ENCODE measurements at regions not wholly inside any gene's neighbourhood (a gene's known extent, or its start where the extent isn't known, plus 50 kb on each side); places are given as distances from the start of the nearest gene placed in this dataset.
A peak's percentile ranks its signal among the peaks of the same experiment; 100 is the strongest.

- no peak overlapping the region for H3K4me3 Mint-ChIP-seq
- intact Hi-C loops (cut with micrococcal nuclease): no loop called here
- no peaks in the 10 kb centered on the region for H3K9me3 ChIP-seq (ENCODE audit: control insufficient read depth in 2 of 3, low read length in 3 of 3)
- H3K4me3 ChIP-seq (ENCODE audit: low read length): no peak overlapping the region
- no peaks in the 10 kb centered on the region for H3K4me1 Mint-ChIP-seq
- H3K9me3 Mint-ChIP-seq: no peaks in the 10 kb centered on the region
- ATAC-seq: no peak
- no peak for DNase-seq
- CTCF ChIA-PET: no interaction called here
- no peaks in the 10 kb centered on the region for H3K4me1 ChIP-seq (ENCODE audit: control insufficient read depth in 2 of 2, insufficient read depth in 2 of 2, low read length in 2 of 2)
- H3K36me3 ChIP-seq (ENCODE audit: control insufficient read depth in 2 of 3, insufficient read depth in 3 of 3, low read length in 3 of 3): no peaks in the 10 kb centered on the region
- H3K36me3 Mint-ChIP-seq: no peaks in the 10 kb centered on the region
- peaks cover 0 to 3% of the 10 kb centered on the region in 2 donors for H3K27me3 ChIP-seq (ENCODE audit: control insufficient read depth in 2 of 2, insufficient read depth in 2 of 2, low read length in 2 of 2)
- H3K27ac Mint-ChIP-seq: no peak overlapping the region
- peaks cover 0 to 8% (median 2%) of the 10 kb centered on the region in 5 donors for H3K27me3 Mint-ChIP-seq
- no peak overlapping the region for H3K27ac ChIP-seq (ENCODE audit: low read depth, low read length)
- POLR2A ChIA-PET: no interaction called here
Measured at GRCh38 chr10:129259128-129259815, 207.8 kb upstream of the MGMT start.

GRCh38 chr10:129272176-129272575 lies 194.9 kb upstream of the MGMT start:
- peaks cover 0 to 17% (median 8%) of the 10 kb centered on the region in 5 donors for H3K27me3 Mint-ChIP-seq
- intact Hi-C loops (cut with micrococcal nuclease): no loop called here
- no peaks in the 10 kb centered on the region for H3K4me1 ChIP-seq (ENCODE audit: control insufficient read depth in 2 of 2, insufficient read depth in 2 of 2, low read length in 2 of 2)
- H3K4me3 ChIP-seq (ENCODE audit: low read length): no peak overlapping the region
- no peaks in the 10 kb centered on the region for H3K9me3 ChIP-seq (ENCODE audit: control insufficient read depth in 2 of 3, low read length in 3 of 3)
- no peaks in the 10 kb centered on the region for H3K36me3 ChIP-seq (ENCODE audit: control insufficient read depth in 2 of 3, insufficient read depth in 3 of 3, low read length in 3 of 3)
- peaks cover 0 to 8% (median 2%) of the 10 kb centered on the region in 7 donors for H3K4me1 Mint-ChIP-seq
- ATAC-seq: no peak
- peaks cover 0 to 4% (median 0%) of the 10 kb centered on the region in 5 donors for H3K36me3 Mint-ChIP-seq
- H3K4me3 Mint-ChIP-seq: no peak overlapping the region
- ChIA-PET POLR2A (no interaction called here), CTCF (no interaction called here)
- H3K9me3 Mint-ChIP-seq: peaks cover 0 to 3% (median 0%) of the 10 kb centered on the region in 11 donors
- no peak overlapping the region for H3K27ac Mint-ChIP-seq
- no peak for DNase-seq
- no peaks in the 10 kb centered on the region for H3K27me3 ChIP-seq (ENCODE audit: control insufficient read depth in 2 of 2, insufficient read depth in 2 of 2, low read length in 2 of 2)
- no peak overlapping the region for H3K27ac ChIP-seq (ENCODE audit: low read depth, low read length)

- no peak overlapping the region for H3K4me3 ChIP-seq (ENCODE audit: low read length)
- CTCF ChIA-PET: no interaction called here
- Mint-ChIP-seq H3K4me1 (peaks cover 0 to 8% (median 2%) of the 10 kb centered on the region in 7 donors), H3K36me3 (peaks cover 0 to 7% (median 0%) of the 10 kb centered on the region in 5 donors), H3K27me3 (peaks cover 0 to 23% (median 15%) of the 10 kb centered on the region in 5 donors), H3K9me3 (peaks cover 0 to 3% (median 0%) of the 10 kb centered on the region in 11 donors), H3K4me3 (no peak overlapping the region), H3K27ac (no peak overlapping the region)
- DNase-seq (no peak), ATAC-seq (no peak)
- POLR2A ChIA-PET: no interaction called here
- intact Hi-C loops (cut with micrococcal nuclease): no loop called here
- no peak overlapping the region for H3K27ac ChIP-seq (ENCODE audit: low read depth, low read length)
- no peaks in the 10 kb centered on the region for H3K27me3 ChIP-seq (ENCODE audit: control insufficient read depth in 2 of 2, insufficient read depth in 2 of 2, low read length in 2 of 2)
- no peaks in the 10 kb centered on the region for H3K4me1 ChIP-seq (ENCODE audit: control insufficient read depth in 2 of 2, insufficient read depth in 2 of 2, low read length in 2 of 2)
- H3K36me3 ChIP-seq (ENCODE audit: control insufficient read depth in 2 of 3, insufficient read depth in 3 of 3, low read length in 3 of 3): no peaks in the 10 kb centered on the region
- H3K9me3 ChIP-seq (ENCODE audit: control insufficient read depth in 2 of 3, low read length in 3 of 3): no peaks in the 10 kb centered on the region
Measured at GRCh38 chr10:129272866-129273650, 194.0 kb upstream of the MGMT start.

- Histone ChIP-seq H3K36me3 (ENCODE audit: control insufficient read depth in 2 of 3, insufficient read depth in 3 of 3, low read length in 3 of 3) (no peaks in the 10 kb centered on the region), H3K4me1 (ENCODE audit: control insufficient read depth in 2 of 2, insufficient read depth in 2 of 2, low read length in 2 of 2) (no peaks in the 10 kb centered on the region), H3K27ac (ENCODE audit: low read depth, low read length) (no peak overlapping the region), H3K27me3 (ENCODE audit: control insufficient read depth in 2 of 2, insufficient read depth in 2 of 2, low read length in 2 of 2) (no peaks in the 10 kb centered on the region), H3K4me3 (ENCODE audit: low read length) (no peak overlapping the region), H3K9me3 (ENCODE audit: control insufficient read depth in 2 of 3, low read length in 3 of 3) (no peaks in the 10 kb centered on the region)
- ATAC-seq (no peak), DNase-seq (no peak)
- peaks cover 0 to 7% (median 0%) of the 10 kb centered on the region in 5 donors for H3K36me3 Mint-ChIP-seq
- H3K9me3 Mint-ChIP-seq: peaks cover 0 to 3% (median 0%) of the 10 kb centered on the region in 11 donors
- intact Hi-C loops (cut with micrococcal nuclease): no loop called here
- H3K27me3 Mint-ChIP-seq: peaks cover 0 to 27% (median 15%) of the 10 kb centered on the region in 5 donors
- ChIA-PET POLR2A (no interaction called here), CTCF (no interaction called here)
- H3K4me3 Mint-ChIP-seq: no peak overlapping the region
- H3K4me1 Mint-ChIP-seq: peaks cover 0 to 8% (median 2%) of the 10 kb centered on the region in 7 donors
- no peak overlapping the region for H3K27ac Mint-ChIP-seq
Measured at GRCh38 chr10:129273860-129274259, 193.2 kb upstream of the MGMT start.

GRCh38 chr10:129274748-129275474 lies 192.1 kb upstream of the MGMT start:
- no peak overlapping the region for H3K27ac ChIP-seq (ENCODE audit: low read depth, low read length)
- ChIA-PET POLR2A (no interaction called here), CTCF (no interaction called here)
- H3K27me3 ChIP-seq (ENCODE audit: control insufficient read depth in 2 of 2, insufficient read depth in 2 of 2, low read length in 2 of 2): no peaks in the 10 kb centered on the region
- peaks cover 0 to 3% (median 0%) of the 10 kb centered on the region in 11 donors for H3K9me3 Mint-ChIP-seq
- no peak overlapping the region for H3K4me3 ChIP-seq (ENCODE audit: low read length)
- ATAC-seq: no peak
- peaks cover 0 to 8% (median 2%) of the 10 kb centered on the region in 7 donors for H3K4me1 Mint-ChIP-seq
- H3K4me3 Mint-ChIP-seq: no peak overlapping the region
- H3K4me1 ChIP-seq (ENCODE audit: control insufficient read depth in 2 of 2, insufficient read depth in 2 of 2, low read length in 2 of 2): no peaks in the 10 kb centered on the region
- H3K36me3 Mint-ChIP-seq: peaks cover 0 to 7% (median 0%) of the 10 kb centered on the region in 5 donors
- no peak for DNase-seq
- no peaks in the 10 kb centered on the region for H3K9me3 ChIP-seq (ENCODE audit: control insufficient read depth in 2 of 3, low read length in 3 of 3)
- H3K27me3 Mint-ChIP-seq: peaks cover 0 to 27% (median 15%) of the 10 kb centered on the region in 5 donors
- intact Hi-C loops (cut with micrococcal nuclease): no loop called here
- no peaks in the 10 kb centered on the region for H3K36me3 ChIP-seq (ENCODE audit: control insufficient read depth in 2 of 3, insufficient read depth in 3 of 3, low read length in 3 of 3)
- H3K27ac Mint-ChIP-seq: peak overlapping the region in 1 of 9 donors; percentile 80

GRCh38 chr10:129275886-129276285 lies 191.2 kb upstream of the MGMT start:
- peaks cover 0 to 7% (median 0%) of the 10 kb centered on the region in 5 donors for H3K36me3 Mint-ChIP-seq
- H3K9me3 Mint-ChIP-seq: peaks cover 0 to 3% (median 0%) of the 10 kb centered on the region in 11 donors
- Histone ChIP-seq H3K9me3 (ENCODE audit: control insufficient read depth in 2 of 3, low read length in 3 of 3) (no peaks in the 10 kb centered on the region), H3K4me3 (ENCODE audit: low read length) (no peak overlapping the region), H3K36me3 (ENCODE audit: control insufficient read depth in 2 of 3, insufficient read depth in 3 of 3, low read length in 3 of 3) (no peaks in the 10 kb centered on the region), H3K4me1 (ENCODE audit: control insufficient read depth in 2 of 2, insufficient read depth in 2 of 2, low read length in 2 of 2) (no peaks in the 10 kb centered on the region), H3K27ac (ENCODE audit: low read depth, low read length) (no peak overlapping the region), H3K27me3 (ENCODE audit: control insufficient read depth in 2 of 2, insufficient read depth in 2 of 2, low read length in 2 of 2) (no peaks in the 10 kb centered on the region)
- H3K4me1 Mint-ChIP-seq: peaks cover 0 to 8% (median 2%) of the 10 kb centered on the region in 7 donors
- no peak overlapping the region for H3K27ac Mint-ChIP-seq
- peaks cover 0 to 28% (median 15%) of the 10 kb centered on the region in 5 donors for H3K27me3 Mint-ChIP-seq
- ATAC-seq (no peak), DNase-seq (no peak)
- H3K4me3 Mint-ChIP-seq: no peak overlapping the region
- POLR2A ChIA-PET: no interaction called here
- CTCF ChIA-PET: no interaction called here
- intact Hi-C loops (cut with micrococcal nuclease): no loop called here
